HepG2 (cell line): ENCODE measurements at regions not wholly inside any gene's neighbourhood (a gene's known extent, or its start where the extent isn't known, plus 50 kb on each side); places are given as distances from the start of the nearest gene placed in this dataset.

Source experiments
- FOSL2 ChIP-seq: sonication (generic); formaldehyde crosslinking; IDR thresholded peaks from 2 replicates; pipeline ENCODE4 v1.4.0; 2020; ENCODE audit warnings: missing genetic modification reagents
- HMG20B ChIP-seq: conservative IDR thresholded peaks from 2 replicates; pipeline ENCODE4 v1.6.1; 2016; ENCODE audit warnings: missing genetic modification reagents, missing compliant biosample characterization
- HNF4A ChIP-seq: sonication (generic); formaldehyde crosslinking; IDR thresholded peaks from 2 replicates; pipeline ENCODE4 v1.4.0; 2020; ENCODE audit warnings: missing genetic modification reagents
- HOXA3 ChIP-seq: sonication (generic); formaldehyde crosslinking; IDR thresholded peaks from 2 replicates; pipeline ENCODE4 v1.5.0; 2020; ENCODE audit warnings: missing genetic modification reagents
- MTA1 ChIP-seq: sonication (generic); formaldehyde crosslinking; IDR thresholded peaks from 2 replicates; pipeline ENCODE4 v1.4.0; 2020; ENCODE audit warnings: missing genetic modification reagents, mild to moderate bottlenecking, borderline replicate concordance
- MYNN ChIP-seq: sonication (generic); formaldehyde crosslinking; IDR thresholded peaks from 2 replicates; pipeline ENCODE4 v1.4.0; 2020; ENCODE audit warnings: mild to moderate bottlenecking, low read depth, missing genetic modification reagents
- POLR2A ChIP-seq, 2 experiments: IDR thresholded peaks; 2 replicates each; pipeline ENCODE4 v1.6.1; 2011; ENCODE audit warnings: low read depth in 2 of 2, low read length in 2 of 2, mild to moderate bottlenecking in 1 of 2, moderate library complexity in 1 of 2; ENCODE audit not compliant: insufficient read depth in 1 of 2
- RFXAP ChIP-seq: sonication (generic); formaldehyde crosslinking; IDR thresholded peaks from 2 replicates; pipeline ENCODE4 v1.4.0; 2020; ENCODE audit warnings: missing genetic modification reagents, borderline replicate concordance
- SAP130 ChIP-seq: IDR thresholded peaks from 2 replicates; pipeline ENCODE4 v1.6.1; 2016; ENCODE audit warnings: low read depth
- SSRP1 ChIP-seq: IDR thresholded peaks from 2 replicates; pipeline ENCODE4 v1.6.1; 2016; ENCODE audit warnings: control low read depth
- ZEB1 ChIP-seq: IDR thresholded peaks from 2 replicates; pipeline ENCODE4 v1.6.1; 2012; ENCODE audit warnings: mild to moderate bottlenecking, low read depth, inconsistent platforms; ENCODE audit not compliant: insufficient replicate concordance
- ZFP1 ChIP-seq: IDR thresholded peaks from 2 replicates; pipeline ENCODE4 v1.6.1; 2016
- ZNF292 ChIP-seq: sonication (generic); formaldehyde crosslinking; IDR thresholded peaks from 2 replicates; pipeline ENCODE4 v1.8.1; 2022; ENCODE audit warnings: mild to moderate bottlenecking, low read depth, missing genetic modification reagents, borderline replicate concordance
- ZNF563 ChIP-seq: sonication (generic); formaldehyde crosslinking; IDR thresholded peaks from 2 replicates; pipeline ENCODE4 v1.8.0; 2022; ENCODE audit warnings: mild to moderate bottlenecking, moderate library complexity, missing genetic modification reagents
- ZNF614 ChIP-seq: IDR thresholded peaks from 2 replicates; pipeline ENCODE4 v1.6.1; 2018; ENCODE audit warnings: missing biosample characterization, missing genetic modification reagents, inconsistent platforms, borderline replicate concordance
- ZSCAN21 ChIP-seq: sonication (generic); formaldehyde crosslinking; IDR thresholded peaks from 2 replicates; pipeline ENCODE4 v1.8.0; 2022; ENCODE audit warnings: mild to moderate bottlenecking, missing genetic modification reagents, moderate library complexity, borderline replicate concordance
- TF ChIP-seq, protein P1 (sequence below): sonication (generic); formaldehyde crosslinking; IDR thresholded peaks from 2 replicates; pipeline ENCODE4 v1.4.0; 2020; ENCODE audit warnings: missing genetic modification reagents, borderline replicate concordance
- TF ChIP-seq, protein P2 (sequence below), 2 experiments: sonication (generic) in 1 of 2; formaldehyde crosslinking in 1 of 2; IDR thresholded peaks; 2 replicates each; pipeline versions ENCODE4 v1.4.0 to v1.6.1; 2016 to 2020; ENCODE audit warnings: borderline replicate concordance in 1 of 2, low read depth in 1 of 2, mild to moderate bottlenecking in 1 of 2, missing genetic modification reagents in 1 of 2
- TF ChIP-seq, protein P3 (sequence below): sonication (generic); formaldehyde crosslinking; IDR thresholded peaks from 2 replicates; pipeline ENCODE4 v1.8.1; 2023; ENCODE audit warnings: mild to moderate bottlenecking, moderate library complexity, missing genetic modification reagents
- TF ChIP-seq, protein P4 (sequence below): IDR thresholded peaks from 2 replicates; pipeline ENCODE4 v1.6.1; 2016

DNA sequence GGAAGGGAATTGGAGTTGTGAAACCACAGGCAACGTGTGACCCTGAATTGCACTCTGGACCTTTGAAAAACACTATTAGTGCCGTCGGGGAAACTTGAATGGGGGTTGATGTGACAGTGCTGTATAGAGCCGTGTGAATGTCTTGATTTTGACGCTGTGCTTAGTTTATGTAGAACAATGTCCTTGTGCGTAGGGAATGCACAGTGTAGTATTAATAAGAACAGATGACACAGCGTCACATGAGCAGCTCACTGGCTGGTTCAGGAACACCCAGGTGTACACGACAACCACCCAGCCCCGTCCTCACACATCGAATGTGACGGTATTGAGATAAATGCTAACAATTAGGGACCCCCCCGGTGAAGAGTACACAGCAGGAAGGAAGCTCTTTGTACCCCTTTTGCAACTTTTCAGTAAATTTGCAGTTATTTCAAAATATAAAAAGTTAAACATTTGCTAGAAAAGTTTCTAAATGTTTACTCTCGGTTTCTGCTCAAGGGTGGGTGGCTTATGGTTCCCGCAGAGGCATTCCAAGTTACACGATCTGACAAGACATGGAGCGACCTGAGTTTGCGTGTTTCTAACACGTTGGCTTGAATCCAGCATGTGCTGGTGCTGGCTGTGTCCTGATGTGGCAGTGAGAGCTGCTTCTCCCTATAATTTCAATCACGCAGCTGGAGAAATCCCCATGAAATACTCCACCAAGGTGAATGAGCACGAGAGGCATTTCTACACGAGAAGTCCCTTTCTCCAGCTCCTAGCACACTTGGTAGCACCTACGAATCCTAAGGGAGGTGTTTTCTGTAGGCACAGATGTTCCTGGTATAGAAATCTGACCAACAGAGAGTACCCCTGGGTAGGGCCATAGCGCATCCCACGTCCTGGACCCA is 208.0 kb upstream of the EXOC2 start (continued):
- 0 out of 2 replicates have a peak, but pooled peaks have one; percentile 46 for TF ChIP-seq MTA1 (CRISPR knock-in tag)
- TF ChIP-seq ZSCAN21 (CRISPR knock-in tag) = 0 out of 2 replicates have a peak, but pooled peaks have one; percentile 46
- TF ChIP-seq ZNF614 (CRISPR knock-in tag) = 0 out of 2 replicates have a peak, but pooled peaks have one; percentile 11
- peak; percentile 26; the same call in 1 of the 2 replicates for TF ChIP-seq HOXA3 (CRISPR knock-in tag)
- TF ChIP-seq ZNF292 (CRISPR knock-in tag) = 0 out of 2 replicates have a peak, but pooled peaks have one; percentile 42
- TF ChIP-seq, protein P1, sequence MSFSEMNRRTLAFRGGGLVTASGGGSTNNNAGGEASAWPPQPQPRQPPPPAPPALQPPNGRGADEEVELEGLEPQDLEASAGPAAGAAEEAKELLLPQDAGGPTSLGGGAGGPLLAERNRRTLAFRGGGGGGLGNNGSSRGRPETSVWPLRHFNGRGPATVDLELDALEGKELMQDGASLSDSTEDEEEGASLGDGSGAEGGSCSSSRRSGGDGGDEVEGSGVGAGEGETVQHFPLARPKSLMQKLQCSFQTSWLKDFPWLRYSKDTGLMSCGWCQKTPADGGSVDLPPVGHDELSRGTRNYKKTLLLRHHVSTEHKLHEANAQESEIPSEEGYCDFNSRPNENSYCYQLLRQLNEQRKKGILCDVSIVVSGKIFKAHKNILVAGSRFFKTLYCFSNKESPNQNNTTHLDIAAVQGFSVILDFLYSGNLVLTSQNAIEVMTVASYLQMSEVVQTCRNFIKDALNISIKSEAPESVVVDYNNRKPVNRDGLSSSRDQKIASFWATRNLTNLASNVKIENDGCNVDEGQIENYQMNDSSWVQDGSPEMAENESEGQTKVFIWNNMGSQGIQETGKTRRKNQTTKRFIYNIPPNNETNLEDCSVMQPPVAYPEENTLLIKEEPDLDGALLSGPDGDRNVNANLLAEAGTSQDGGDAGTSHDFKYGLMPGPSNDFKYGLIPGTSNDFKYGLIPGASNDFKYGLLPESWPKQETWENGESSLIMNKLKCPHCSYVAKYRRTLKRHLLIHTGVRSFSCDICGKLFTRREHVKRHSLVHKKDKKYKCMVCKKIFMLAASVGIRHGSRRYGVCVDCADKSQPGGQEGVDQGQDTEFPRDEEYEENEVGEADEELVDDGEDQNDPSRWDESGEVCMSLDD (CRISPR knock-in tag) = peak; percentile 66; the same call in 1 of the 2 replicates
- peak; percentile 62 for TF ChIP-seq FOSL2 (CRISPR knock-in tag)
- TF ChIP-seq POLR2A (IDR thresholded peaks at IDR 0.05; ENCODE audit: insufficient read depth in 1 of 2, low read depth in 2 of 2, low read length in 2 of 2) = peak; percentile 43 to 52; a peak in 2 of 4 replicates
- no peak for TF ChIP-seq ZNF563 (CRISPR knock-in tag)
- TF ChIP-seq HNF4A (CRISPR knock-in tag) = peak; percentile 90
- TF ChIP-seq ZEB1 = peak; percentile 47
- no peak for TF ChIP-seq SSRP1 (CRISPR knock-in tag)
- TF ChIP-seq HMG20B (CRISPR knock-in tag) = 0 out of 2 replicates have a peak, but pooled peaks have one; percentile 63
- peak; percentile 49 for TF ChIP-seq SAP130 (CRISPR knock-in tag)
- TF ChIP-seq ZFP1 (CRISPR knock-in tag) = no peak
- TF ChIP-seq, protein P2, sequence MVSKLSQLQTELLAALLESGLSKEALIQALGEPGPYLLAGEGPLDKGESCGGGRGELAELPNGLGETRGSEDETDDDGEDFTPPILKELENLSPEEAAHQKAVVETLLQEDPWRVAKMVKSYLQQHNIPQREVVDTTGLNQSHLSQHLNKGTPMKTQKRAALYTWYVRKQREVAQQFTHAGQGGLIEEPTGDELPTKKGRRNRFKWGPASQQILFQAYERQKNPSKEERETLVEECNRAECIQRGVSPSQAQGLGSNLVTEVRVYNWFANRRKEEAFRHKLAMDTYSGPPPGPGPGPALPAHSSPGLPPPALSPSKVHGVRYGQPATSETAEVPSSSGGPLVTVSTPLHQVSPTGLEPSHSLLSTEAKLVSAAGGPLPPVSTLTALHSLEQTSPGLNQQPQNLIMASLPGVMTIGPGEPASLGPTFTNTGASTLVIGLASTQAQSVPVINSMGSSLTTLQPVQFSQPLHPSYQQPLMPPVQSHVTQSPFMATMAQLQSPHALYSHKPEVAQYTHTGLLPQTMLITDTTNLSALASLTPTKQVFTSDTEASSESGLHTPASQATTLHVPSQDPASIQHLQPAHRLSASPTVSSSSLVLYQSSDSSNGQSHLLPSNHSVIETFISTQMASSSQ (IDR thresholded peaks at IDR 0.05; ENCODE audit: low read depth) = peak; percentile 97
- TF ChIP-seq, protein P2 (CRISPR knock-in tag; IDR thresholded peaks at IDR 0.05; ENCODE audit: borderline replicate concordance) = peak; percentile 97
- TF ChIP-seq, protein P3, sequence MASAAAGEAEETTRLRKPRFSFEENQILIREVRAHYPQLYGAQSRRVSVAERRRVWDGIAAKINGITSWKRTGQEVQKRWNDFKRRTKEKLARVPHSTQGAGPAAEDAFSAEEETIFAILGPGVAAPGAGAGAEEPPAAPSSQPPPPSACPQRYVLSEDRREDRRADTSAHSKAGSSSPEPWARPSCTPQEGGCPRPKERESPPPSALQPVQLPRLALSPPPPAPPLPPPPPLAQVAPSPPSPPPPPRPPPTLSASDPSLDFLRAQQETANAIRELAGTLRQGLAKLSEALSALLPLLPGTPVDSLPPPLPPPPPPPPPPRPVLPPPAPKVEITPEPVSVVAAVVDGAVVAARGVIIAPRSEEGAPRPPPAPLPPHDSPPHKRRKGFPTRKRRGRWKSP = peak; percentile 54
- TF ChIP-seq MYNN = no peak
- TF ChIP-seq, protein P4, sequence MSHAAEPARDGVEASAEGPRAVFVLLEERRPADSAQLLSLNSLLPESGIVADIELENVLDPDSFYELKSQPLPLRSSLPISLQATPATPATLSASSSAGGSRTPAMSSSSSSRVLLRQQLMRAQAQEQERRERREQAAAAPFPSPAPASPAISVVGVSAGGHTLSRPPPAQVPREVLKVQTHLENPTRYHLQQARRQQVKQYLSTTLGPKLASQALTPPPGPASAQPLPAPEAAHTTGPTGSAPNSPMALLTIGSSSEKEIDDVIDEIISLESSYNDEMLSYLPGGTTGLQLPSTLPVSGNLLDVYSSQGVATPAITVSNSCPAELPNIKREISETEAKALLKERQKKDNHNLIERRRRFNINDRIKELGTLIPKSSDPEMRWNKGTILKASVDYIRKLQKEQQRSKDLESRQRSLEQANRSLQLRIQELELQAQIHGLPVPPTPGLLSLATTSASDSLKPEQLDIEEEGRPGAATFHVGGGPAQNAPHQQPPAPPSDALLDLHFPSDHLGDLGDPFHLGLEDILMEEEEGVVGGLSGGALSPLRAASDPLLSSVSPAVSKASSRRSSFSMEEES (CRISPR knock-in tag) = peak; percentile 76
- TF ChIP-seq RFXAP (CRISPR knock-in tag) = peak; percentile 81
